DOHH2 (cell line): ENCODE measurements at regions not wholly inside any gene's neighbourhood (a gene's known extent, or its start where the extent isn't known, plus 50 kb on each side); places are given as distances from the start of the nearest gene placed in this dataset.

Source experiments
- EZH2phosphoT487 ChIP-seq: fragments of 200-600 bp; sonication (generic); IDR thresholded peaks from 2 replicates; pipeline ENCODE4 v1.6.1; 2017; ENCODE audit warnings: borderline replicate concordance, mild to moderate bottlenecking, antibody characterized with exemption, low read length, moderate library complexity, mixed read lengths
- TF ChIP-seq, protein P1 (sequence below): fragments of 200-600 bp; sonication (generic); IDR thresholded peaks from one replicate; pipeline ENCODE4 v1.5.1; 2014; ENCODE audit warnings: antibody characterized with exemption, mild to moderate bottlenecking, low read depth, low read length; ENCODE audit not compliant: poor library complexity, severe bottlenecking

DNA sequence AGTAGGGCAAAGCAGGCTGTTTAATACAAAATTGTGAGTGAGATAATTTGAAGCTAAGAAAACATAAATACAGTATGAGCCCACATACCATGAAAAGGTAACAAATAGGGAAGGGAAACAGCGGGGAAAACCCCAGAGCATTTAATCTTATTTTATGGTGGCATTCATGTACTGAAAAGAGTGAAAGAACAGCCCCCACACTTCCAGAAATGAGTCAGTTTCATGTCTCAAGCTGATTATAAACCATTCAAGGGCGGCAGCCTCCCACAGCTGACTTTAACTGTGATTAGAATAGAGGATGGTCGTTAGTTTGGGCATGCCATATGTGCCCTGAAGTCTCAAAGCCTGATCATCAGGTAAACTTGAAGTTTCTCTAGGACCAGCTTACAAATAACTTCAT lies 64.5 kb downstream of the FOXG1 start:
- TF ChIP-seq, protein P1, sequence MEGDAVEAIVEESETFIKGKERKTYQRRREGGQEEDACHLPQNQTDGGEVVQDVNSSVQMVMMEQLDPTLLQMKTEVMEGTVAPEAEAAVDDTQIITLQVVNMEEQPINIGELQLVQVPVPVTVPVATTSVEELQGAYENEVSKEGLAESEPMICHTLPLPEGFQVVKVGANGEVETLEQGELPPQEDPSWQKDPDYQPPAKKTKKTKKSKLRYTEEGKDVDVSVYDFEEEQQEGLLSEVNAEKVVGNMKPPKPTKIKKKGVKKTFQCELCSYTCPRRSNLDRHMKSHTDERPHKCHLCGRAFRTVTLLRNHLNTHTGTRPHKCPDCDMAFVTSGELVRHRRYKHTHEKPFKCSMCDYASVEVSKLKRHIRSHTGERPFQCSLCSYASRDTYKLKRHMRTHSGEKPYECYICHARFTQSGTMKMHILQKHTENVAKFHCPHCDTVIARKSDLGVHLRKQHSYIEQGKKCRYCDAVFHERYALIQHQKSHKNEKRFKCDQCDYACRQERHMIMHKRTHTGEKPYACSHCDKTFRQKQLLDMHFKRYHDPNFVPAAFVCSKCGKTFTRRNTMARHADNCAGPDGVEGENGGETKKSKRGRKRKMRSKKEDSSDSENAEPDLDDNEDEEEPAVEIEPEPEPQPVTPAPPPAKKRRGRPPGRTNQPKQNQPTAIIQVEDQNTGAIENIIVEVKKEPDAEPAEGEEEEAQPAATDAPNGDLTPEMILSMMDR: no peak
- TF ChIP-seq EZH2phosphoT487: no peak
